NB4 (cell line): ENCODE measurements at regions not wholly inside any gene's neighbourhood (a gene's known extent, or its start where the extent isn't known, plus 50 kb on each side); places are given as distances from the start of the nearest gene placed in this dataset.

Experiments
- DNase-seq: peaks from one replicate; pipeline ENCODE4 v3.0.0; 2010; ENCODE audit warnings: low read depth
- H3K4me3 ChIP-seq: one replicate; pipeline ENCODE4 v1.5.1; 2011; ENCODE audit warnings: mild to moderate bottlenecking, low read depth, low read length, moderate library complexity
- CTCF ChIP-seq: IDR thresholded peaks from one replicate; pipeline ENCODE4 v1.5.1; 2012; ENCODE audit warnings: low read depth, low read length
- MAX ChIP-seq: IDR thresholded peaks from 2 replicates; pipeline ENCODE4 v1.6.1; 2011; ENCODE audit warnings: low read depth, low read length
- MYC ChIP-seq: IDR thresholded peaks from 2 replicates; pipeline ENCODE4 v1.6.1; 2011; ENCODE audit warnings: low read depth, low read length
- POLR2A ChIP-seq: IDR thresholded peaks from 2 replicates; pipeline ENCODE4 v1.6.1; 2011; ENCODE audit warnings: mild to moderate bottlenecking; ENCODE audit not compliant: insufficient read length; ENCODE audit errors: extremely low read depth

GRCh38 chr21:16241016-16241415 lies 511.2 kb downstream of the USP25 start:
- DNase-seq = no peak
- no peak overlapping the region for H3K4me3 ChIP-seq
- no peak for TF ChIP-seq CTCF

- TF ChIP-seq MAX (no peak), MYC (no peak), CTCF (no peak), POLR2A (no peak)
- H3K4me3 ChIP-seq = no peak overlapping the region
- no peak for DNase-seq
These were observed 511.7 kb downstream of the USP25 start for GRCh38 chr21:16241479-16241963.

- H3K4me3 ChIP-seq = no peak overlapping the region
- TF ChIP-seq MAX = no peak
- TF ChIP-seq MYC = no peak
- TF ChIP-seq POLR2A = no peak
- no peak for TF ChIP-seq CTCF
These were observed 513.6 kb downstream of the USP25 start for GRCh38 chr21:16243396-16243795.

GRCh38 chr21:16248705-16249104 lies 518.9 kb downstream of the USP25 start:
- no peak for TF ChIP-seq CTCF
- TF ChIP-seq MAX = no peak
- no peak for TF ChIP-seq POLR2A
- DNase-seq = no peak
- no peak overlapping the region for H3K4me3 ChIP-seq

More at GRCh38 chr21:16243396-16243795, 513.6 kb downstream of the USP25 start:
- DNase-seq = no peak

- TF ChIP-seq MYC (no peak), CTCF (no peak), POLR2A (no peak), MAX (no peak)
- no peak overlapping the region for H3K4me3 ChIP-seq
- DNase-seq = no peak
These were observed 520.5 kb downstream of the USP25 start for GRCh38 chr21:16250273-16250672.
